GM20000 (cell line): ENCODE measurements at regions not wholly inside any gene's neighbourhood (a gene's known extent, or its start where the extent isn't known, plus 50 kb on each side); places are given as distances from the start of the nearest gene placed in this dataset.

Source experiments
- DNase-seq: peaks from one replicate; pipeline ENCODE4 v3.0.0; 2012; ENCODE audit warnings: low spot score
- TF ChIP-seq, protein P1 (sequence below): IDR thresholded peaks from 2 replicates; pipeline ENCODE4 v1.5.1; 2012; ENCODE audit warnings: mild to moderate bottlenecking, control low read depth; ENCODE audit errors: extremely low read depth, missing control alignments

GRCh38 chr13:44304433-44304725, 69.2 kb upstream of the SERP2 start:
- TF ChIP-seq, protein P1, sequence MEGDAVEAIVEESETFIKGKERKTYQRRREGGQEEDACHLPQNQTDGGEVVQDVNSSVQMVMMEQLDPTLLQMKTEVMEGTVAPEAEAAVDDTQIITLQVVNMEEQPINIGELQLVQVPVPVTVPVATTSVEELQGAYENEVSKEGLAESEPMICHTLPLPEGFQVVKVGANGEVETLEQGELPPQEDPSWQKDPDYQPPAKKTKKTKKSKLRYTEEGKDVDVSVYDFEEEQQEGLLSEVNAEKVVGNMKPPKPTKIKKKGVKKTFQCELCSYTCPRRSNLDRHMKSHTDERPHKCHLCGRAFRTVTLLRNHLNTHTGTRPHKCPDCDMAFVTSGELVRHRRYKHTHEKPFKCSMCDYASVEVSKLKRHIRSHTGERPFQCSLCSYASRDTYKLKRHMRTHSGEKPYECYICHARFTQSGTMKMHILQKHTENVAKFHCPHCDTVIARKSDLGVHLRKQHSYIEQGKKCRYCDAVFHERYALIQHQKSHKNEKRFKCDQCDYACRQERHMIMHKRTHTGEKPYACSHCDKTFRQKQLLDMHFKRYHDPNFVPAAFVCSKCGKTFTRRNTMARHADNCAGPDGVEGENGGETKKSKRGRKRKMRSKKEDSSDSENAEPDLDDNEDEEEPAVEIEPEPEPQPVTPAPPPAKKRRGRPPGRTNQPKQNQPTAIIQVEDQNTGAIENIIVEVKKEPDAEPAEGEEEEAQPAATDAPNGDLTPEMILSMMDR, result no peak
- no peak for DNase-seq

DNA sequence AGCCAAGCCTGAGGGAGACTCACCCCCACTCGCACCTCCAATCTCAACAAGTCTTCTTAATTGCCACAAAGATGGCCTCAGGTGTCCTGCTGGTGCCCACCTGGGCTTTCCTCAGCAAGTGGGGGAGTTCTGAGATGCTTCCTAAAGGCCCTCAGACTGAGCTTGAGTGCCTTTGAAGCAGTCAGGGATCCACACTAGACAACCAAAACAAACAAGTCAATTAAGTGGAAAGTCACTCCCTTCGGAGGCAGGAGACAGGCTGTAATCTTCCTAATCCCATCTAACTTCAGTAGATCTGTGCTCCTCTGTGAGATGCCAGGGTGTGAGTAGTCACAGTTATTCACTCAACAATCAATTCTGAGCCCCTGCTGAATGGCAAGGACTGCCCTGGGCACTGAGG, 68.3 kb upstream of the SERP2 start:
- TF ChIP-seq, protein P1, result no peak
- DNase-seq, result no peak

- TF ChIP-seq, protein P1, result no peak
- no peak for DNase-seq
These were observed 67.7 kb upstream of the SERP2 start for GRCh38 chr13:44305917-44306370.

GRCh38 chr13:44306371-44307192, 67.0 kb upstream of the SERP2 start:
- TF ChIP-seq, protein P1, result no peak
- no peak for DNase-seq

DNA sequence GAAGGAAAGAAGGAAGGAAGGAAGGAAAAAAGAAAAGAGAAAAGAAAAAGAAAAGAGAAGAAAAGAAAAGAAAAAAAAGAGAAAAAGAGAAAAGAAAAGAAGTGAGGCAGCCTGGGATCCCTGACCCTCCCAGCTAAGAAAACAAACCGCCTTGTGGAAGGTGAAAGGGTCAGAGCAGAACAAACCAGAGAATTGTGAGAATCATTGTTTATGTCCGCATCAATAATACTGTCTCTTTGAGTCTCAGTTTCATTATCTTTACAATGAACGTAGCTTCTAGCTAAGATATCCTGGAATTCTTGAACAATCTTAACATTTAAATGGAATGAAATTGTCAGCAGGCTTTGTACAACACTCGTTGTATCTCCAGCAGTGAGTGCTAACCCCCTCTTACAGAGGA, 66.4 kb upstream of the SERP2 start:
- TF ChIP-seq, protein P1, result no peak
- DNase-seq, result no peak

GRCh38 chr13:44307844-44308243, 65.8 kb upstream of the SERP2 start:
- no peak for DNase-seq
- TF ChIP-seq, protein P1, result no peak

- TF ChIP-seq, protein P1, result no peak
- DNase-seq, result no peak
These were observed 65.3 kb upstream of the SERP2 start for GRCh38 chr13:44308352-44308751.
